GM23338 (cell line): ENCODE measurements at regions not wholly inside any gene's neighbourhood (a gene's known extent, or its start where the extent isn't known, plus 50 kb on each side); places are given as distances from the start of the nearest gene placed in this dataset.

Experiments
- ATAC-seq: fragments of 200-7000 bp; cut with Tn5 transposase; 3 replicates; pipeline ENCODE4 v1.9.1; 2020
- DNase-seq: peaks from one replicate; pipeline ENCODE4 v3.0.0-alpha.2; 2015; ENCODE audit warnings: low spot score
- H2AFZ ChIP-seq: fragments of 200-600 bp; sonication (generic); 2 replicates; pipeline ENCODE4 v1.8.0; 2016; ENCODE audit warnings: antibody characterized with exemption, mild to moderate bottlenecking, moderate library complexity
- H3F3A ChIP-seq: fragments of 200-600 bp; sonication (generic); replicated peaks from 2 replicates; pipeline ENCODE4 v1.8.0; 2017; ENCODE audit warnings: antibody characterized with exemption, mixed run types, low read depth
- H3K27ac ChIP-seq: fragments of 200-600 bp; sonication (generic); 2 replicates; pipeline ENCODE4 v1.6.1; 2016; ENCODE audit warnings: low read depth
- H3K27me3 ChIP-seq: fragments of 200-600 bp; sonication (generic); 2 replicates; pipeline ENCODE4 v1.8.0; 2016; ENCODE audit warnings: mild to moderate bottlenecking, mixed run types, moderate library complexity; ENCODE audit not compliant: insufficient read depth
- H3K36me3 ChIP-seq: fragments of 200-600 bp; sonication (generic); 2 replicates; pipeline ENCODE4 v1.8.0; 2016; ENCODE audit warnings: mild to moderate bottlenecking; ENCODE audit not compliant: insufficient read depth
- H3K4me1 ChIP-seq: fragments of 200-600 bp; sonication (generic); 2 replicates; pipeline ENCODE4 v1.8.0; 2016; ENCODE audit warnings: mild to moderate bottlenecking, moderate library complexity; ENCODE audit not compliant: insufficient read depth
- H3K4me2 ChIP-seq: fragments of 200-600 bp; sonication (generic); 2 replicates; pipeline ENCODE4 v1.7.1; 2017; ENCODE audit warnings: mixed run types
- H3K4me3 ChIP-seq: fragments of 200-600 bp; sonication (generic); 2 replicates; pipeline ENCODE4 v1.6.1; 2016; ENCODE audit warnings: mixed run types
- H3K79me2 ChIP-seq: fragments of 200-600 bp; sonication (generic); replicated peaks from 2 replicates; pipeline ENCODE4 v1.8.0; 2017; ENCODE audit warnings: mild to moderate bottlenecking; ENCODE audit not compliant: insufficient read depth
- H3K9me2 ChIP-seq: fragments of 200-600 bp; sonication (generic); 2 replicates; pipeline ENCODE4 v1.8.0; 2017; ENCODE audit not compliant: insufficient read depth
- H4K20me1 ChIP-seq: fragments of 200-600 bp; sonication (generic); replicated peaks from 2 replicates; pipeline ENCODE4 v1.8.0; 2017; ENCODE audit warnings: mild to moderate bottlenecking; ENCODE audit not compliant: insufficient read depth
- H3K27ac Mint-ChIP-seq: 2 replicates; pipeline ENCODE4 v1.8.0; 2020; ENCODE audit warnings: inconsistent platforms, mild to moderate bottlenecking, moderate library complexity, mixed read lengths
- H3K27me3 Mint-ChIP-seq: 3 replicates; pipeline ENCODE4 v1.8.0; 2022; ENCODE audit warnings: low read depth, mild to moderate bottlenecking, moderate library complexity, mixed read lengths, inconsistent platforms; ENCODE audit not compliant: insufficient read depth, poor library complexity
- H3K36me3 Mint-ChIP-seq: 3 replicates; pipeline ENCODE4 v1.8.0; 2021; ENCODE audit warnings: low read depth, mild to moderate bottlenecking, inconsistent platforms, moderate library complexity, mixed read lengths
- H3K4me1 Mint-ChIP-seq: 3 replicates; pipeline ENCODE4 v1.8.0; 2020; ENCODE audit warnings: mild to moderate bottlenecking, inconsistent platforms, mixed read lengths
- H3K4me3 Mint-ChIP-seq: 3 replicates; pipeline ENCODE4 v1.8.0; 2021; ENCODE audit warnings: moderate library complexity, mild to moderate bottlenecking, inconsistent platforms, mixed read lengths
- H3K9me3 Mint-ChIP-seq: 3 replicates; pipeline ENCODE4 v1.8.0; 2020; ENCODE audit warnings: moderate library complexity, mild to moderate bottlenecking, inconsistent platforms, mixed read lengths
- CREB1 ChIP-seq: fragments of 250-450 bp; sonication (Bioruptor Pico); IDR thresholded peaks from 2 replicates; pipeline ENCODE4 v1.5.0; 2020; ENCODE audit warnings: low read depth, mild to moderate bottlenecking, moderate library complexity
- CTCF ChIP-seq, 2 experiments: fragments of 200-600 bp in 1 of 2; sonication (generic) in 1 of 2; conservative IDR thresholded peaks; 2 replicates each; pipeline versions ENCODE4 v1.5.1 to v1.6.1; 2016 to 2017; ENCODE audit warnings: antibody characterized with exemption in 2 of 2, low read depth in 2 of 2, mild to moderate bottlenecking in 2 of 2, moderate library complexity in 1 of 2
- ETS1 ChIP-seq: IDR thresholded peaks from 2 replicates; pipeline ENCODE4 v1.6.1; 2016; ENCODE audit warnings: antibody characterized with exemption
- EZH2 ChIP-seq: fragments of 200-600 bp; sonication (generic); IDR thresholded peaks from one replicate; pipeline ENCODE4 v1.8.0; 2017; ENCODE audit warnings: antibody characterized with exemption, mild to moderate bottlenecking, low read depth; ENCODE audit not compliant: unreplicated experiment
- EZH2phosphoT487 ChIP-seq: fragments of 200-600 bp; sonication (generic); IDR thresholded peaks from one replicate; pipeline ENCODE4 v1.8.1; 2018; ENCODE audit warnings: antibody characterized with exemption; ENCODE audit not compliant: unreplicated experiment
- JUNB ChIP-seq: IDR thresholded peaks from one replicate; pipeline ENCODE4 v1.6.1; 2016; ENCODE audit warnings: antibody characterized with exemption; ENCODE audit not compliant: unreplicated experiment
- NANOG ChIP-seq: IDR thresholded peaks from 2 replicates; pipeline ENCODE4 v1.6.1; 2016; ENCODE audit warnings: antibody characterized with exemption, borderline replicate concordance
- POLR2AphosphoS5 ChIP-seq: IDR thresholded peaks from 2 replicates; pipeline ENCODE4 v1.6.1; 2016; ENCODE audit warnings: antibody characterized with exemption, low read depth
- STAT1 ChIP-seq: IDR thresholded peaks from one replicate; pipeline ENCODE4 v1.6.1; 2016; ENCODE audit warnings: antibody characterized with exemption; ENCODE audit not compliant: unreplicated experiment
- ZNF114 ChIP-seq: fragments of 250-450 bp; sonication (Bioruptor Pico); IDR thresholded peaks from 2 replicates; pipeline ENCODE4 v1.5.0; 2020; ENCODE audit warnings: mild to moderate bottlenecking, moderate library complexity
- ZNF331 ChIP-seq: fragments of 250-450 bp; sonication (Bioruptor Pico); IDR thresholded peaks from 2 replicates; pipeline ENCODE4 v1.5.0; 2020; ENCODE audit warnings: low read depth, mild to moderate bottlenecking, moderate library complexity
- ZNF462 ChIP-seq: fragments of 250-450 bp; sonication (Bioruptor Pico); IDR thresholded peaks from 2 replicates; pipeline ENCODE4 v1.5.0; 2020; ENCODE audit warnings: mild to moderate bottlenecking, moderate library complexity
- TF ChIP-seq, protein P1 (sequence below): IDR thresholded peaks from one replicate; pipeline ENCODE4 v1.6.1; 2018; ENCODE audit warnings: antibody characterized with exemption; ENCODE audit not compliant: unreplicated experiment

DNA sequence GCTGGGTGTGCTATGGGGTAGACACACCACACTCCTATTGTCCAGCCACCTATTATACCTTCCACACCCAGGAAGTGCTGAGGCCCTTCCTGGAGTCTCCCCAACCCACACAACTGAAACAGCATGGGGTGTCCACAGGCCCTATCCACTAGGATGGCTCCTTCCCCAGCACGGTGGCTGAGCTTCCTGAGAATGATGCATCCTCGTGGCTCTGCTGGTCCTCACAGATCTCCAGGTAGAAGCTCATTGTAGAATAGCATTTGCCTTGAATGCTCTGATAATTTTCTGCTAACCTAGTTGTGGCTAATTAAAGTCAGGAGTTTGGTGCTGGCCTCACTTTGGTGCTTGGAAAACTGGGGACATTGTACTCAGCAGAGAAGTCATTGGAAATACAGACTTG, 182.6 kb downstream of the ANKRD30B start:
- no peak for DNase-seq
- H3K27me3 Mint-ChIP-seq, result peaks cover 7% of the 10 kb centered on the region
- no peak overlapping the region for H3K4me2 ChIP-seq
- no peaks in the 10 kb centered on the region for H3F3A ChIP-seq
- H3K27me3 ChIP-seq, result no peaks in the 10 kb centered on the region
- no peaks in the 10 kb centered on the region for H3K9me2 ChIP-seq
- no peak overlapping the region for H3K27ac Mint-ChIP-seq
- peaks cover 17% of the 10 kb centered on the region for H3K36me3 Mint-ChIP-seq
- H3K36me3 ChIP-seq, result peaks cover 5% of the 10 kb centered on the region; the same call in 1 of the 2 replicates
- H3K4me1 Mint-ChIP-seq, result no peaks in the 10 kb centered on the region
- no peak for ATAC-seq
- TF ChIP-seq, protein P1, sequence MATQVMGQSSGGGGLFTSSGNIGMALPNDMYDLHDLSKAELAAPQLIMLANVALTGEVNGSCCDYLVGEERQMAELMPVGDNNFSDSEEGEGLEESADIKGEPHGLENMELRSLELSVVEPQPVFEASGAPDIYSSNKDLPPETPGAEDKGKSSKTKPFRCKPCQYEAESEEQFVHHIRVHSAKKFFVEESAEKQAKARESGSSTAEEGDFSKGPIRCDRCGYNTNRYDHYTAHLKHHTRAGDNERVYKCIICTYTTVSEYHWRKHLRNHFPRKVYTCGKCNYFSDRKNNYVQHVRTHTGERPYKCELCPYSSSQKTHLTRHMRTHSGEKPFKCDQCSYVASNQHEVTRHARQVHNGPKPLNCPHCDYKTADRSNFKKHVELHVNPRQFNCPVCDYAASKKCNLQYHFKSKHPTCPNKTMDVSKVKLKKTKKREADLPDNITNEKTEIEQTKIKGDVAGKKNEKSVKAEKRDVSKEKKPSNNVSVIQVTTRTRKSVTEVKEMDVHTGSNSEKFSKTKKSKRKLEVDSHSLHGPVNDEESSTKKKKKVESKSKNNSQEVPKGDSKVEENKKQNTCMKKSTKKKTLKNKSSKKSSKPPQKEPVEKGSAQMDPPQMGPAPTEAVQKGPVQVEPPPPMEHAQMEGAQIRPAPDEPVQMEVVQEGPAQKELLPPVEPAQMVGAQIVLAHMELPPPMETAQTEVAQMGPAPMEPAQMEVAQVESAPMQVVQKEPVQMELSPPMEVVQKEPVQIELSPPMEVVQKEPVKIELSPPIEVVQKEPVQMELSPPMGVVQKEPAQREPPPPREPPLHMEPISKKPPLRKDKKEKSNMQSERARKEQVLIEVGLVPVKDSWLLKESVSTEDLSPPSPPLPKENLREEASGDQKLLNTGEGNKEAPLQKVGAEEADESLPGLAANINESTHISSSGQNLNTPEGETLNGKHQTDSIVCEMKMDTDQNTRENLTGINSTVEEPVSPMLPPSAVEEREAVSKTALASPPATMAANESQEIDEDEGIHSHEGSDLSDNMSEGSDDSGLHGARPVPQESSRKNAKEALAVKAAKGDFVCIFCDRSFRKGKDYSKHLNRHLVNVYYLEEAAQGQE, result no peak
- TF ChIP-seq EZH2phosphoT487, result no peak
- TF ChIP-seq EZH2, result no peak
- TF ChIP-seq CTCF (conservative IDR thresholded peaks at IDR 0.05; ENCODE audit: low read depth in 2 of 2), result no peak
- TF ChIP-seq ZNF114, result no peak
- TF ChIP-seq JUNB, result no peak
- TF ChIP-seq CREB1 (CRISPR knock-in tag), result no peak
- TF ChIP-seq STAT1, result no peak
- no peak for TF ChIP-seq ZNF331 (CRISPR knock-in tag)
- no peak for TF ChIP-seq POLR2AphosphoS5
- no peak for TF ChIP-seq ZNF462 (CRISPR knock-in tag)
- TF ChIP-seq NANOG, result no peak
- TF ChIP-seq ETS1, result no peak
- H4K20me1 ChIP-seq, result no peaks in the 10 kb centered on the region
- peaks cover 89% of the 10 kb centered on the region for H3K9me3 Mint-ChIP-seq
- H2AFZ ChIP-seq, result no peak overlapping the region
- H3K79me2 ChIP-seq, result no peaks in the 10 kb centered on the region
- no peak overlapping the region for H3K4me3 Mint-ChIP-seq
- no peak overlapping the region for H3K4me3 ChIP-seq
- no peak overlapping the region for H3K27ac ChIP-seq
- no peaks in the 10 kb centered on the region for H3K4me1 ChIP-seq
